CD4-positive, alpha-beta T cell (primary cell): ENCODE measurements at regions not wholly inside any gene's neighbourhood (a gene's known extent, or its start where the extent isn't known, plus 50 kb on each side); places are given as distances from the start of the nearest gene placed in this dataset.

Source experiments
- ATAC-seq: fragments of 200-7000 bp; cut with Tn5 transposase; one replicate; pipeline ENCODE4 v1.10.0; 2022; ENCODE audit warnings: mild to moderate bottlenecking; ENCODE audit not compliant: poor library complexity
- CTCF ChIA-PET: fragments of 350-600 bp; sonication (Branson Sonifier 250); formaldehyde crosslinking; loops from one replicate; lab custom pipeline; 2021; ENCODE audit warnings: antibody characterized with exemption, inconsistent platforms; lab: Charles Lee
- POLR2A ChIA-PET: fragments of 350-600 bp; sonication (Branson Sonifier 250); formaldehyde crosslinking; loops from one replicate; lab custom pipeline; 2021; ENCODE audit warnings: antibody characterized with exemption, inconsistent platforms; lab: Charles Lee
- DNase-seq, 14 experiments: peaks; one replicate each; pipeline ENCODE4 v3.0.0-alpha.2; 2013 to 2020; ENCODE audit warnings: mixed read lengths in 2 of 14
- H3K27ac ChIP-seq, 2 donors: one replicate each; pipeline versions ENCODE4 v1.5.1 to v1.7.0; 2013; ENCODE audit warnings: low read length in 2 of 2, low read depth in 1 of 2, mild to moderate bottlenecking in 1 of 2
- H3K27me3 ChIP-seq, 2 experiments: 1 replicate in 1 of 2; 2 replicates in 1 of 2; pipeline versions ENCODE4 v1.6.1 to v1.7.0; 2013; ENCODE audit warnings: low read length in 2 of 2, control low read depth in 1 of 2, mild to moderate bottlenecking in 1 of 2, moderate library complexity in 1 of 2; ENCODE audit not compliant: insufficient read depth in 2 of 2, control insufficient read depth in 1 of 2
- H3K36me3 ChIP-seq: one replicate; pipeline ENCODE4 v1.6.1; 2013; ENCODE audit warnings: low read length, control low read depth; ENCODE audit not compliant: insufficient read depth
- H3K4me1 ChIP-seq: one replicate; pipeline ENCODE4 v1.6.1; 2013; ENCODE audit warnings: low read length, control low read depth; ENCODE audit not compliant: insufficient read depth
- H3K4me3 ChIP-seq: one replicate; pipeline ENCODE4 v1.5.1; 2013; ENCODE audit warnings: mild to moderate bottlenecking, low read length, moderate library complexity
- H3K9me3 ChIP-seq, 2 experiments: 1 replicate in 1 of 2; 2 replicates in 1 of 2; pipeline versions ENCODE4 v1.6.1 to v1.7.0; 2013; ENCODE audit warnings: low read length in 2 of 2, mild to moderate bottlenecking in 2 of 2, control low read depth in 1 of 2, moderate library complexity in 1 of 2; ENCODE audit not compliant: control insufficient read depth in 1 of 2, insufficient read depth in 1 of 2
- H3K27ac Mint-ChIP-seq: one replicate; pipeline ENCODE4 v1.8.0; 2020; ENCODE audit warnings: mixed read lengths
- H3K27me3 Mint-ChIP-seq: one replicate; pipeline ENCODE4 v1.8.0; 2021; ENCODE audit warnings: mixed read lengths
- H3K36me3 Mint-ChIP-seq: one replicate; pipeline ENCODE4 v1.8.0; 2021; ENCODE audit warnings: low read depth, mixed read lengths
- H3K4me1 Mint-ChIP-seq: one replicate; pipeline ENCODE4 v1.8.0; 2021; ENCODE audit warnings: low read depth, mixed read lengths
- H3K4me3 Mint-ChIP-seq: one replicate; pipeline ENCODE4 v1.8.0; 2020; ENCODE audit warnings: mild to moderate bottlenecking, mixed read lengths
- H3K9me3 Mint-ChIP-seq: one replicate; pipeline ENCODE4 v1.8.0; 2020; ENCODE audit warnings: mixed read lengths
- intact Hi-C, 2 experiments: fragments of 100-400 bp; cut with DNase I in 1 of 2; cut with micrococcal nuclease in 1 of 2; formaldehyde crosslinking; loops; one replicate each; pipeline versions ENCODE4 v1.15.1 to v1.9.0; 2023 to 2025; cut with DNase I, micrococcal nuclease
- TF ChIP-seq, protein P1 (sequence below): fragments of 200-600 bp; IDR thresholded peaks from one replicate; pipeline ENCODE4 v1.8.0; 2022; ENCODE audit warnings: antibody characterized with exemption, mild to moderate bottlenecking

GRCh38 chr15:95497634-95498033, 832.9 kb upstream of the NR2F2 start:
- Histone ChIP-seq H3K27ac (no peak overlapping the region), H3K27me3 (peaks cover 0 to 2% of the 10 kb centered on the region in 2 experiments), H3K4me3 (no peak overlapping the region), H3K9me3 (peaks cover 0 to 5% of the 10 kb centered on the region in 2 experiments), H3K36me3 (no peaks in the 10 kb centered on the region), H3K4me1 (no peaks in the 10 kb centered on the region)
- intact Hi-C loops: no loop called here
- peaks cover 21% of the 10 kb centered on the region for H3K27me3 Mint-ChIP-seq
- TF ChIP-seq, protein P1, sequence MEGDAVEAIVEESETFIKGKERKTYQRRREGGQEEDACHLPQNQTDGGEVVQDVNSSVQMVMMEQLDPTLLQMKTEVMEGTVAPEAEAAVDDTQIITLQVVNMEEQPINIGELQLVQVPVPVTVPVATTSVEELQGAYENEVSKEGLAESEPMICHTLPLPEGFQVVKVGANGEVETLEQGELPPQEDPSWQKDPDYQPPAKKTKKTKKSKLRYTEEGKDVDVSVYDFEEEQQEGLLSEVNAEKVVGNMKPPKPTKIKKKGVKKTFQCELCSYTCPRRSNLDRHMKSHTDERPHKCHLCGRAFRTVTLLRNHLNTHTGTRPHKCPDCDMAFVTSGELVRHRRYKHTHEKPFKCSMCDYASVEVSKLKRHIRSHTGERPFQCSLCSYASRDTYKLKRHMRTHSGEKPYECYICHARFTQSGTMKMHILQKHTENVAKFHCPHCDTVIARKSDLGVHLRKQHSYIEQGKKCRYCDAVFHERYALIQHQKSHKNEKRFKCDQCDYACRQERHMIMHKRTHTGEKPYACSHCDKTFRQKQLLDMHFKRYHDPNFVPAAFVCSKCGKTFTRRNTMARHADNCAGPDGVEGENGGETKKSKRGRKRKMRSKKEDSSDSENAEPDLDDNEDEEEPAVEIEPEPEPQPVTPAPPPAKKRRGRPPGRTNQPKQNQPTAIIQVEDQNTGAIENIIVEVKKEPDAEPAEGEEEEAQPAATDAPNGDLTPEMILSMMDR: no peak
- DNase-seq (no peak), ATAC-seq (no peak)
- H3K4me3 Mint-ChIP-seq: no peak overlapping the region
- H3K9me3 Mint-ChIP-seq: no peaks in the 10 kb centered on the region
- ChIA-PET CTCF (no interaction called here), POLR2A (no interaction called here)
- peaks cover 7% of the 10 kb centered on the region for H3K4me1 Mint-ChIP-seq
- H3K27ac Mint-ChIP-seq: no peak overlapping the region
- H3K36me3 Mint-ChIP-seq: no peaks in the 10 kb centered on the region

- ChIA-PET CTCF (no interaction called here), POLR2A (no interaction called here)
- H3K9me3 Mint-ChIP-seq: no peaks in the 10 kb centered on the region
- DNase-seq (no peak), ATAC-seq (no peak)
- no peak overlapping the region for H3K4me3 Mint-ChIP-seq
- H3K27me3 ChIP-seq: peaks cover 0 to 2% of the 10 kb centered on the region in 2 experiments
- no peak overlapping the region for H3K27ac ChIP-seq
- peaks cover 17% of the 10 kb centered on the region for H3K27me3 Mint-ChIP-seq
- H3K27ac Mint-ChIP-seq: no peak overlapping the region
- no peaks in the 10 kb centered on the region for H3K4me1 ChIP-seq
- peaks cover 0 to 5% of the 10 kb centered on the region in 2 experiments for H3K9me3 ChIP-seq
- H3K4me1 Mint-ChIP-seq: peaks cover 7% of the 10 kb centered on the region
- intact Hi-C loops: no loop called here
- TF ChIP-seq, protein P1: no peak
- no peaks in the 10 kb centered on the region for H3K36me3 ChIP-seq
- no peaks in the 10 kb centered on the region for H3K36me3 Mint-ChIP-seq
- H3K4me3 ChIP-seq: no peak overlapping the region
Measured at GRCh38 chr15:95498961-95499360, 831.5 kb upstream of the NR2F2 start.

- no peak overlapping the region for H3K27ac Mint-ChIP-seq
- H3K9me3 ChIP-seq: peaks cover 0 to 5% of the 10 kb centered on the region in 2 experiments
- DNase-seq (no peak), ATAC-seq (no peak)
- H3K27me3 ChIP-seq: peaks cover 0 to 2% of the 10 kb centered on the region in 2 experiments
- TF ChIP-seq, protein P1: no peak
- no peak overlapping the region for H3K27ac ChIP-seq
- H3K9me3 Mint-ChIP-seq: no peaks in the 10 kb centered on the region
- ChIA-PET CTCF (no interaction called here), POLR2A (no interaction called here)
- H3K36me3 Mint-ChIP-seq: no peaks in the 10 kb centered on the region
- intact Hi-C loops: no loop called here
- H3K4me1 ChIP-seq: no peaks in the 10 kb centered on the region
- no peaks in the 10 kb centered on the region for H3K36me3 ChIP-seq
- H3K4me1 Mint-ChIP-seq: peaks cover 7% of the 10 kb centered on the region
- H3K4me3 ChIP-seq: no peak overlapping the region
- no peak overlapping the region for H3K4me3 Mint-ChIP-seq
- peaks cover 17% of the 10 kb centered on the region for H3K27me3 Mint-ChIP-seq
Measured at GRCh38 chr15:95499397-95499796, 831.1 kb upstream of the NR2F2 start.
